ENCODE measurements at regions not wholly inside any gene's neighbourhood (a gene's known extent, or its start where the extent isn't known, plus 50 kb on each side); places are given as distances from the start of the nearest gene placed in this dataset.
"Not testable (repeated sequence)": the region's sequence is repeated elsewhere in the genome, so short reads cannot be mapped to it uniquely, and the experiment has no call there.

GRCh38 chr15:20680257-20680815, 138.7 kb upstream of the GOLGA6L6 start:
- DNase-seq (ENCODE audit: low read depth, low spot score): not testable (repeated sequence)

DNA sequence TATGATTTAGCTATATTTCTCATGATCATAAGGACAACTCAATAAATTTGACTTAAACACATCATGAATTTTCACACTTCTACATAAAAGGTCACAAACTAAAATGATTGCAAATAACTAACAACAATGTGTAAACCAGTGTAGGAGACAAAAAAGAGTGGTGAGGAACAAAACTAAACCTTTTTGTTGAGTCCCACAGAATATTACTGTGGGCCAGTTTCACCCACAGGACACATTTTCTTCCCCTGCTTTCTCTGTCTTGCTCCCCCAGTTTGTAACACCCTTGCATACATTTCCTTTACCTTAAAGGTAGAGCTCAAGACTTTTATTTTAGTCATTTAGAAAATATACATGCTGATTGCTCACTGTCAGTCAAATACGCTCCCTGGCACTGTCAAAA, 130.9 kb upstream of the GOLGA6L6 start:
- DNase-seq (ENCODE audit: low read depth, low spot score): no peak

DNA sequence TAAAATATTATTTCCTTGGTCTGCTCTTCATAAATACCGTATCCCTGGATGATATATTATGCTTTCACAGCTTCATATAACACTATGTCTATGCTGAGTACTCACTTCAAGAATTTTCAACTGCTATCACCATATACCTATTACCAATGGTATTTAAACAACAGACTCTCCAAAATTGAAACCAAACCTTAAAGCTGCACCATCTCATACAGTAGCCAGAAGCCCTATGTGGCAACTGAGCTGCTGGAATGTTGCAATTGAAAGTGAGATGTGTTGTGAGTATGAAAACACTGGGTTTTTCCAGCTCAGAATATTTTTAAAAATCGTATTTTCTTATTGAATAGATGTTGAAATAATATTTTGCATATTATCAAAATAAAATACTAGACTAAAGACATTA, 130.1 kb upstream of the GOLGA6L6 start:
- DNase-seq (ENCODE audit: low read depth, low spot score): no peak

DNA sequence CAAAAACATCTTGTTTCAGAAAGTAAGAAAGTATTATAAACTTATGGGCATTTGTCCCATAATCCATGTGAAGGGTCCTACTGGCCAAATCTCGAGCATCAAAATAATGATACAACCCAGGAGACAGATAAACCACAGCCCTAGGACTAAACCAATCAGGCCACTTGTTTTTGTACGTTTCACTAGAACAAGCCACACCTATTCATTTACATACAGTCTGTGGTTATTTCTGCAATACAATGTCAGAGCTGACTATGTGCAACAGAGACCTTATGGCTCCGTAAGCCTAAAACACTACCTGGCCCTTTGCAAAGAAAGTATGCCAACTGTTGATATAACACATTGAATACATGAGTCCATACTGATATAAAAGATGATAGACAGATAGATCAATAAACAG, 124.8 kb upstream of the GOLGA6L6 start:
- not testable (repeated sequence) for DNase-seq (ENCODE audit: low read depth, low spot score)

DNA sequence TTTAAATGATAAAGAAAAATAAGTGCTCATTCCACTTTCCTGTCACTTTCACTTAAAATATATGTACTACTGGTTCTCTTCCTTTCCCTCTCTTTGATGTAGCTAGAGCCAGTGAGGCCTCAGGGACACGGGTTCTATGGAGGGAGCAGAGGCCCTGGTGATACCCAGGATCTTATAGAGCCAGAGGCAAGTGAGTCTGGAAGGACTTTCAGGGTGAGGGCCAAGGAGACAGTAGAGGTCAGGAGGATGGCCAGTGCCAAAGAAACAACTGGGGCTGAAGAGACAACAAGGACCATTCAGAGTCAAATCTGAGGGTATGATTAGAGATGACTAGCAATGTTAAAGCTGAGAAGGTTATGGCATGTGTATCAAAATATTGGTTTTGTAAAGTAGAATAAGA, 124.1 kb upstream of the GOLGA6L6 start:
- DNase-seq (ENCODE audit: low read depth, low spot score): no peak

GRCh38 chr15:20659265-20659664, 117.7 kb upstream of the GOLGA6L6 start:
- no peak for DNase-seq (ENCODE audit: low read depth, low spot score)

GRCh38 chr15:20658024-20658423, 116.4 kb upstream of the GOLGA6L6 start:
- no peak for DNase-seq (ENCODE audit: low read depth, low spot score)

DNA sequence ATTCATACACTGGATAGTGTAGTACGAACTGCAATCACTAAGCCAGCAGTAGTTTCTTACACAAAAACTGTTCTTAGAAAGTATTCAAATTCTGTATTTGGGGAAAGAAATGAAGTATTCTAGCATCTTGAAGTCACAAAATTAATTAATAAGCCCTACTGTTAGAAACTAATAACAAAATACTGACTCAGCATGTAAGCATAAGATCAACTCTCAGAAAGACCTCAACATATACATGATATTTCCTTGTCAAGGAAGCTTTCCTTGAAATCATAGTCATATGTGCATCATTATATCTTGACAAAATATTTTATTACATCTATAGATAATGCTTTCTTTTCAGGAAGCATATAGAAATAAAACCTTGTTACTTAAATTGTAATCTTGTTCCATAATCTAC, 115.5 kb upstream of the GOLGA6L6 start:
- DNase-seq (ENCODE audit: low read depth, low spot score): no peak

DNA sequence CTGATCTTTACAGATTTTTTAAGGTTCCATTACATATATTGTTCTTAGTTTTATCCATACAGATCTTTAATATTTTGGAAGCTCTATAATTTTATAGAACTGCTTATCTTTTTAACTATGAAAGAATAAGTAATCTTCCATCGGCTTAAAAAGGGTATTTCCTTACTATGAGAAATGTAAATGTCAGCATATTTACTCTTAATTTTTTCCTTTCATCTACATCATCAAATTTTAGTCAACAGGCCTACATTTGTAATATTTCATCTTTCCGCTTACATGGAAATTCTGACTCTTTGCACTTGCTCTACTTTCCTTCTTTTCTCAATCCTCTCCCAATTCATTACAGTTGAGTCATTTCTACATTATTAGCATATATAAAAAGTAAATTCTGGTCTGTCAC, 111.3 kb upstream of the GOLGA6L6 start:
- no peak for DNase-seq (ENCODE audit: low read depth, low spot score)

GRCh38 chr15:20648402-20648975, 106.9 kb upstream of the GOLGA6L6 start:
- not testable (repeated sequence) for DNase-seq (ENCODE audit: low read depth, low spot score)

GRCh38 chr15:20646529-20647142, 105.0 kb upstream of the GOLGA6L6 start:
- DNase-seq (ENCODE audit: low read depth, low spot score): no peak

GRCh38 chr15:20645956-20646355, 104.4 kb upstream of the GOLGA6L6 start:
- DNase-seq (ENCODE audit: low read depth, low spot score): no peak

- no peak for DNase-seq (ENCODE audit: low read depth, low spot score)
Measured at GRCh38 chr15:20644896-20645295, 103.3 kb upstream of the GOLGA6L6 start.

GRCh38 chr15:20643829-20644425, 102.3 kb upstream of the GOLGA6L6 start:
- no peak for DNase-seq (ENCODE audit: low read depth, low spot score)

DNA sequence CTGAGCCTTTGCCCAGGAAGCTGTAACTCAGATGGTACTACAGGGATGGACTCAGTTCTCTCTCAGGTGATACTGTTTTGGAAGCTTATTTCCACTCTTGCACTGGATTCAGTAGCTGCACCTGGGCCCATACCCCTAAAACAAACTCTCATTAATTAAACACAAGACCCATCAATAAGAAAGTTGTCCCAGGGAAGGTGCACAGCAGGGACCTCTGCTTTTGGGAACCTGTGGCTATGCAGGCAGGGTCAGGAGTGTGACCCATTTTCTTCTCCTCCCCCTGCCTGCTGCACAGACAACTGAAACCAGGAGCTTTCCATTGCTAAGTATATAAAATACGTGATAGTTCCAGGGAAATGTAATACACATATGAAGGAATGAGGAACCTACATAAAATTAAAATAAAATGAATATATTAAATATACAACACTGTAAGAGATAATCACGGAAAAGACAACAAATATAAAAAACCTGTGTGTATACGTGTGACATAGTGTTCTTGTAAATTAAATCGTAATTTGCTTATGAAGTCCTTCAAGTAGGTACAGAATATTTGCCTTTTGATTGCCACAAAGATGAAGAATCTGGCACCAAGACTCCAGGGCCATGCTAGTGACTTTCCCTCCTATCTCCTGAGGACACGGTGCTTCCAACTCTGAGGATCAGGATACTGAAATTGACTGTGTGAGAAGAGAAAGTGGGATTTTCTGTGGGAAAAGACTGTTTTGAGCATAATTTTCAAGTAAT, 101.6 kb upstream of the GOLGA6L6 start:
- DNase-seq (ENCODE audit: low read depth, low spot score): no peak

DNA sequence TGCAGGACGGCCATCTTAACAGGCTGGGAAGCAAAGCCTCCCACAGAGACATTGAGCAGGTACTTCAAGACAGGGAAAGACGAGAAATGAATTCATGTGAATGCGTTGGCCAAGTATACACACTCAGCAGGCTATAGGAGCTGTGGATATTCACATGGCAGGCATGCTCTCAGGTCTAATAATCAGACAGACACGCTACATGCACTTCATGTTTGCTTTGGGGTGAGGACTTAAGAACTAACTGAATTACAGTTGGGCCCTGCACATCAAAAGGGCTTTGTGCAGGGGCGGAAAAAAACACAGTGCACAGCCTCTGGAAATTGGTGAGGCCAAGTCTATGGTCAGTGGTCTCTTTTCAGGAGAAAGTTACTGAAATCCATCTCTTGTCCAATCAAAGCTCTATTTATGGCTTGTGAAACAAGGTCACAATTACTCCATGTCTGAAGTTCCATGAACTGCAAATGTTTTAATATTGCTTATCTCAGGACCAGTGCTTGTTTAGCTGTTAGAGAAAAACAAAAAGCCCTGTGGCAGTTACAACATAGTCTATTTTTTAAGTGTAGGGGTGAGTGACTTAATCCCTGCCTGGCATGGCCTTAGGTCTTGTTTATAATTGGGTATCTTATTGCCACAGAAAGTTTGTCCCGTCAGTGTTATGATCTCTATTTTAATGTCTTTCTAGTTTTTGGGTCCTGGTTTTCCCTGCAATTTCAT, 100.6 kb upstream of the GOLGA6L6 start:
- DNase-seq (ENCODE audit: low read depth, low spot score): no peak

DNA sequence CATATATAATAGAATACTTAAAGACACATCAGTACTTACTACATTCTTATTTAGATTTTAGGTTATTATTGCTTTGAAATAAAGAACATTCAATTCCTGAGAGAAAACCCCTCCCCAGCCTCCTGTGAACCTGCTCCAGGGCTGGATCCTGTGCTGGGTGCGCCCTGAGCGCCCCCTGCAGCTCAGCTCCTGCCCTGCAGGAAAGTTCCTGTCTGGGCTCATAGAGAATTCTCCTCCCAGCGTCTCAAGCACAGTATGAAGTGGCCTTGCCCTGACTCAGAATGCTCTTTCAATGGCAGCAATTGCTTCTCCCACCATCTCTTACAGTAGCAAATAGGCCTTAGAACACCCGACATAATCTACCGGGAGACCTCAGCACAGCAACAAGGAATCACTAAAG, 98.8 kb upstream of the GOLGA6L6 start:
- DNase-seq (ENCODE audit: low read depth, low spot score): not testable (repeated sequence)

- DNase-seq (ENCODE audit: low read depth, low spot score): not testable (repeated sequence)
Measured at GRCh38 chr15:20639224-20639623, 97.6 kb upstream of the GOLGA6L6 start.

- not testable (repeated sequence) for DNase-seq (ENCODE audit: low read depth, low spot score)
Measured at GRCh38 chr15:20637499-20637898, 95.9 kb upstream of the GOLGA6L6 start.

- DNase-seq (ENCODE audit: low read depth, low spot score): not testable (repeated sequence)
Measured at GRCh38 chr15:20629526-20629925, 87.9 kb upstream of the GOLGA6L6 start.

GRCh38 chr15:20628538-20628937, 86.9 kb upstream of the GOLGA6L6 start:
- not testable (repeated sequence) for DNase-seq (ENCODE audit: low read depth, low spot score)

DNA sequence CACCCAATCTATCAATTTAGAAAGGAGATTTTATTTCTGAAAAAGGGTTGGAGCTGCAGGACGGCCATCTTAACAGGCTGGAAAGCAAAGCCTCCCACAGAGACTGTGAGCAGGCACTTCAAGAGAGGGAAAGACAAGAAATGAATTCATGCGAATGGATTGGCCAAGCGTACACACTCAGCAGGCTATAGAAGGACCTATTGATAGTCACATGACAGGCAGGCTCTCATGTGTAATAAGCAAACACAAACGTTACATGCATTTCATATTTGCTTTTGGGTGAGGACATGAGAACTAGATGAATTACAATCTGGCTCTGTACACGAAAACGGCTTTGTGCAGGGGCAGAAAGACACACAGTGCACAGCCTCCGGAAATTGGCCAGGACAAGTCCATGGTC, 83.9 kb upstream of the GOLGA6L6 start:
- not testable (repeated sequence) for DNase-seq (ENCODE audit: low read depth, low spot score)
